NB4 (cell line): ENCODE measurements at regions not wholly inside any gene's neighbourhood (a gene's known extent, or its start where the extent isn't known, plus 50 kb on each side); places are given as distances from the start of the nearest gene placed in this dataset.

Experiments
- CTCF ChIP-seq: IDR thresholded peaks from one replicate; pipeline ENCODE4 v1.5.1; 2012; ENCODE audit warnings: low read depth, low read length
- MYC ChIP-seq: IDR thresholded peaks from 2 replicates; pipeline ENCODE4 v1.6.1; 2011; ENCODE audit warnings: low read depth, low read length
- POLR2A ChIP-seq: IDR thresholded peaks from 2 replicates; pipeline ENCODE4 v1.6.1; 2011; ENCODE audit warnings: mild to moderate bottlenecking; ENCODE audit not compliant: insufficient read length; ENCODE audit errors: extremely low read depth

- no peak for TF ChIP-seq CTCF
- TF ChIP-seq MYC, result no peak
- TF ChIP-seq POLR2A, result no peak
Measured at GRCh38 chr10:76695069-76695468, 942.5 kb downstream of the KCNMA1 start.
